ENCODE measurements at regions not wholly inside any gene's neighbourhood (a gene's known extent, or its start where the extent isn't known, plus 50 kb on each side); places are given as distances from the start of the nearest gene placed in this dataset.
"Not testable (repeated sequence)": the region's sequence is repeated elsewhere in the genome, so short reads cannot be mapped to it uniquely, and the experiment has no call there.

- DNase-seq: not testable (repeated sequence)
These were observed 1057.7 kb downstream of the HACE1 start for GRCh38 chr6:103801901-103802479.

GRCh38 chr6:103799971-103800670, 1059.6 kb downstream of the HACE1 start:
- no peak for DNase-seq

GRCh38 chr6:103798166-103798565, 1061.6 kb downstream of the HACE1 start:
- DNase-seq: no peak

GRCh38 chr6:103797738-103798137, 1062.0 kb downstream of the HACE1 start:
- DNase-seq: no peak

- no peak for DNase-seq
These were observed 1068.3 kb downstream of the HACE1 start for GRCh38 chr6:103791458-103791857.

- no peak for DNase-seq
These were observed 1075.6 kb downstream of the HACE1 start for GRCh38 chr6:103784117-103784516.

- no peak for DNase-seq
These were observed 1076.4 kb downstream of the HACE1 start for GRCh38 chr6:103783329-103783728.

GRCh38 chr6:103769431-103769830, 1090.3 kb downstream of the HACE1 start:
- DNase-seq: no peak

GRCh38 chr6:103750603-103751002, 1109.1 kb downstream of the HACE1 start:
- no peak for DNase-seq

- DNase-seq: no peak
These were observed 1125.7 kb downstream of the HACE1 start for GRCh38 chr6:103734016-103734415.

- no peak for DNase-seq
These were observed 1130.1 kb downstream of the HACE1 start for GRCh38 chr6:103729658-103730057.

- DNase-seq: no peak
These were observed 1136.0 kb downstream of the HACE1 start for GRCh38 chr6:103723438-103724322.

GRCh38 chr6:103722683-103723082, 1137.0 kb downstream of the HACE1 start:
- no peak for DNase-seq

- no peak for DNase-seq
These were observed 1137.8 kb downstream of the HACE1 start for GRCh38 chr6:103721923-103722322.

- DNase-seq: no peak
These were observed 1139.3 kb downstream of the HACE1 start for GRCh38 chr6:103720393-103720792.

- DNase-seq: no peak
These were observed 1140.2 kb downstream of the HACE1 start for GRCh38 chr6:103719545-103719944.

- DNase-seq: no peak
These were observed 1144.5 kb downstream of the HACE1 start for GRCh38 chr6:103715269-103715668.

GRCh38 chr6:103709236-103709635, 1150.5 kb downstream of the HACE1 start:
- DNase-seq: not testable (repeated sequence)

GRCh38 chr6:103707596-103708325, 1152.0 kb downstream of the HACE1 start:
- no peak for DNase-seq

- no peak for DNase-seq
These were observed 1160.0 kb downstream of the HACE1 start for GRCh38 chr6:103699769-103700168.

GRCh38 chr6:103687430-103687829, 1172.3 kb downstream of the HACE1 start:
- no peak for DNase-seq

GRCh38 chr6:103680116-103680515, 1179.6 kb downstream of the HACE1 start:
- no peak for DNase-seq

Data from anterior cingulate cortex (tissue), 58 donors.